Panc1 (cell line): ENCODE measurements at regions not wholly inside any gene's neighbourhood (a gene's known extent, or its start where the extent isn't known, plus 50 kb on each side); places are given as distances from the start of the nearest gene placed in this dataset.
"Not testable (repeated sequence)": the region's sequence is repeated elsewhere in the genome, so short reads cannot be mapped to it uniquely, and the experiment has no call there.

ENCODE experiments used
- POLR2AphosphoS5 ChIP-seq: IDR thresholded peaks from 2 replicates; pipeline ENCODE4 v1.6.1; 2012; ENCODE audit warnings: mild to moderate bottlenecking, low read depth, low read length, moderate library complexity
- REST ChIP-seq, 2 experiments: IDR thresholded peaks; 2 replicates each; pipeline ENCODE4 v1.6.1; 2011 to 2012; ENCODE audit warnings: low read depth in 2 of 2, control low read depth in 1 of 2, low read length in 1 of 2, mild to moderate bottlenecking in 1 of 2, moderate library complexity in 1 of 2; ENCODE audit not compliant: insufficient read depth in 1 of 2
- SIN3A ChIP-seq: IDR thresholded peaks from 2 replicates; pipeline ENCODE4 v1.6.1; 2012; ENCODE audit warnings: low read depth, mild to moderate bottlenecking, low read length, moderate library complexity, borderline replicate concordance; ENCODE audit not compliant: insufficient read depth
- TF ChIP-seq, protein P1 (sequence below): fragments of 450-650 bp; IDR thresholded peaks from 2 replicates; pipeline ENCODE4 v1.5.1; 2017; ENCODE audit warnings: mild to moderate bottlenecking

DNA sequence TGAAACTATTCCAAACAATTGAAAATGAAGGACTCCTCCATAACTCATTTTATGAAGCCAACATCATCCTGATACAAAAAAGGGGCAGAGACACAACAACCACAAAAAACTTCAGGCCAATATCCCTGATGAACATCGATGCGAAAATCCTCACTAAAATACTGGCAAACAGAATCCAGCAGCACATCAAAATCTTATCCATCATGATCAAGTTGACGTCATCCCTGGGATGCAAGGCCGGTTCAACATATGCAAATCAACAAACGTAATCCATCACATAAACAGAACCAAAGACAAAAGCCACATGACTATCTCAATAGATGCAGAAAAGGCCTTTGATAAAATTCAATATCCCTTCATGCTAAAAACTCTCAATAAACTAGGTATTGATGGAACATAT lies 272.8 kb downstream of the RNF144B start:
- TF ChIP-seq, protein P1, sequence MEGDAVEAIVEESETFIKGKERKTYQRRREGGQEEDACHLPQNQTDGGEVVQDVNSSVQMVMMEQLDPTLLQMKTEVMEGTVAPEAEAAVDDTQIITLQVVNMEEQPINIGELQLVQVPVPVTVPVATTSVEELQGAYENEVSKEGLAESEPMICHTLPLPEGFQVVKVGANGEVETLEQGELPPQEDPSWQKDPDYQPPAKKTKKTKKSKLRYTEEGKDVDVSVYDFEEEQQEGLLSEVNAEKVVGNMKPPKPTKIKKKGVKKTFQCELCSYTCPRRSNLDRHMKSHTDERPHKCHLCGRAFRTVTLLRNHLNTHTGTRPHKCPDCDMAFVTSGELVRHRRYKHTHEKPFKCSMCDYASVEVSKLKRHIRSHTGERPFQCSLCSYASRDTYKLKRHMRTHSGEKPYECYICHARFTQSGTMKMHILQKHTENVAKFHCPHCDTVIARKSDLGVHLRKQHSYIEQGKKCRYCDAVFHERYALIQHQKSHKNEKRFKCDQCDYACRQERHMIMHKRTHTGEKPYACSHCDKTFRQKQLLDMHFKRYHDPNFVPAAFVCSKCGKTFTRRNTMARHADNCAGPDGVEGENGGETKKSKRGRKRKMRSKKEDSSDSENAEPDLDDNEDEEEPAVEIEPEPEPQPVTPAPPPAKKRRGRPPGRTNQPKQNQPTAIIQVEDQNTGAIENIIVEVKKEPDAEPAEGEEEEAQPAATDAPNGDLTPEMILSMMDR: not testable (repeated sequence)
- not testable (repeated sequence) for TF ChIP-seq SIN3A; REST (IDR thresholded peaks at IDR 0.05; ENCODE audit: insufficient read depth in 1 of 2, low read depth in 2 of 2, low read length in 1 of 2); POLR2AphosphoS5
